ENCODE measurements at regions not wholly inside any gene's neighbourhood (a gene's known extent, or its start where the extent isn't known, plus 50 kb on each side); places are given as distances from the start of the nearest gene placed in this dataset.
A peak's percentile ranks its signal among the peaks of the same experiment; 100 is the strongest.
"Not testable (repeated sequence)": the region's sequence is repeated elsewhere in the genome, so short reads cannot be mapped to it uniquely, and the experiment has no call there.

DNA sequence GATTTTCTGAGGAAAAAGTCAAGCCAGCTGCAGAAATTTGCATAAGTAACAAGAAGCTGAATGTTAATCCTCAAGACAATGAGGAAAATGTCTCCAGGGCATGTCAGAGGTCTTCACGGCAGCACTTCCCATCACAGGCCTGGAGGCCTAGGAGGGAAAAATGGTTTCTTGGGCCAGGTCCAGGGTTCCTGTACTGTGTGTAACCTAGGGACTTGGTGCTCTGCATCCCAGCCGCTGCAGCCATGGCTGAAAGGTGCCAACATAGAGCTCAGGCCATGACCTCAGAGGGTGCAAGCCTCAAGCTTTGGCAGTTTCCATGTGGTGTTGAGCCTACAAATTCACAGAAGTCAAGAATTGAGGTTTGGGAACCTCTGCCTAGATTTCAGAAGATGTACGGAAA, 144.1 kb downstream of the AKR1D1 start:
- not testable (repeated sequence) for DNase-seq (ENCODE audit: low spot score)

DNA sequence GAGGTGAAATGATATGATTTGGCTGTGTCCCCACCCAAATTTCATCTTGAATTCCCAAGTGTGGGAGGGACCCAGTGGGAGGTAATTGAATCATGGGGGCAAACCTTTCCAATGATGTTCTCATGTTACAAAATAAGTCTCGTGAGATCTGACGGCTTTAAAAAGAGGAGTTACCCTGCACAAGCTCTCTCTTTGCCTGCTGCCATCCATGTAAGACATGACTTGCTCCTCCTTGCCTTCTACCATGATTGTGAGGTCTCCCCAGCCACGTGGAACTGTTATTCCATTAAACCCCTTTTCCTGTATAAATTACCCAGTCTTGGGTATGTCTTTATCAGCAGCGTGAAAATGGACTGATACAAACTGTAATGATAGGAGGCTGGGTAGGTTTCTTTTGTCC, 145.1 kb downstream of the AKR1D1 start:
- not testable (repeated sequence) for DNase-seq (ENCODE audit: low spot score)

DNA sequence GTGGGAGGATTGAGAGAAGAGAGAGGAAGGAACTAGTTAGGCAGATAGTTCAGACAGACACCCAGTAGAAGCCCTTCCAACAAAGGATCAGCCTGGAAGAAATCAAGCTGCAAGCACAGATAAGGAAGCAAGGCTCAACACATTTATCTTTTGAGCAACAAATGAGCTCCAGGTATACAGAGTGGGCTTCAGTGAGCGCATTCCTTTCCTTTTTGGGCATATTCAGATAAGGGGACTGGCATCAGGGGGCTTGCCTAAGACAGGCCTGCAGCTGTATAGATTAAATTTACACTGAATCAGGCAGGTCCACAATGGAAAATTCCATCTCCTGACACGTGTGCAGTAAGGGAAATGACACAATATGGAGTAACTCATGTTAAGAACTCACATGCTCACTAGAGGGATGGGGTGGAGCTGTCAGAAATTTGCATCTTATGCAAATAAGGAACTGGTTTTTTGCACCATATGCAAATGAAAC, 147.2 kb downstream of the AKR1D1 start:
- no peak for DNase-seq (ENCODE audit: low spot score)

DNA sequence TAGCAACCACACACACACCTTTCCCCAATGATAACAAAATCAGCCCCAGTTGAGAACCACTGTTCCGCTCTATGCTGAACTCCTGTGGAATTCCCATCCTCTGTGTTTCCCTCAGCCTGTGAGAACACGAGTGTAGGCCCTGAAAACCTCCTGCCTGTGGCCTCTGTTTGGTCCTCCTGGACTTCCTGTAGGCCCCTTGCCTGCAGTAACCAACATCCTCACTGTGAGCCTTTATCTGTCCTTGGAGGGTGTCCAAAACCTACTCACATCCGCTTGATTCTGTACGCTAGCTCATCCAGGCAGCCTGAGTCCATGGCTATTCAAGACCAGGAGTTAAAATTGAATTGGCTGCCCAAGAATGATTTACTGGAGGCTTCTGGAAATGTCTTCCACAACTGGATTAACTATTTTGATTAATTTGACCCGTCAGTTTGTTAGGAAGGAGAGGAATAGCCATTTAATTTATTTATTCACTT, 149.8 kb downstream of the AKR1D1 start:
- DNase-seq (ENCODE audit: low spot score): peak; percentile 52

DNA sequence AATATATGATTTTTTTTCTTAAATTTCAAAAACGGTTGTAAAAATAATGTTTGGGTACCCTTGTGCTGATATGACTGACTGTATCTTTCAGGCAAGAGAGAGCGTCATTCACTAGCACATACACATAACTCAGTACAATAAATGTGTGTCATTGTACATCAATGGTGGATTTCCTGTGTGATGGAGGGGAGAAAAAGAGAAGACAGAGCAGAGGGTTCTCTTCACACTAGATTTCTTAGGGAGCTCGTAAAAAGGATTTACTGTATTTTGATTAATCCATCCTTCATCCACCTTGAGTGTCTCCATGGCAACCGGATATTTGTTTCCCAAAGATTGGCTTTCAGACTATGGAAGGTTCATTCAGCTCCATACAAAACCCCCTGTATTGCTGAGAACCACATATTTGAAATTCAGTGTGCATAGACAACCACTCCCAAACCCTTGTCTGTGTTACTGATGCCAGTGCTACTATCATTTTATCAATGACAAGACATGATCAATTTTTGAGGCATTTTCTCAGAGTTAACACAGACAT, 150.6 kb downstream of the AKR1D1 start:
- DNase-seq (ENCODE audit: low spot score): no peak

DNA sequence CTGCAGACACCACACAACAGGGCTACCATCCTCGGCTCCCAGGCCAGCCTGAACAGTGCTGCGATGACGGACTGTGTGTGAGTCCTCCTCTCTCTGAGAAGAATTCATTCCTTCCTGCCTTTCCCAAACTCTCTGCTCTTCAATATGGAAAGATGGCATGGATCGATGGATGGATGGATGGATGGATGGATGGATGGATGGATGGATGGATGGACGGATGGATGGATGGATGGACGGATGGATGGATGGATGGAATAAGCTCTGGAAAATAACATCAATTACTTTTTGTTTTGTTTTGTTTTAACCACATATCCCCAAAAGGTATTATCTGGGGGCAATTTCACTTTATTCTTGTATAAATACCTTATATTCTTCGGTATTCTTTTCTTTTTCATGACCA, 151.9 kb downstream of the AKR1D1 start:
- no peak for DNase-seq (ENCODE audit: low spot score)

DNA sequence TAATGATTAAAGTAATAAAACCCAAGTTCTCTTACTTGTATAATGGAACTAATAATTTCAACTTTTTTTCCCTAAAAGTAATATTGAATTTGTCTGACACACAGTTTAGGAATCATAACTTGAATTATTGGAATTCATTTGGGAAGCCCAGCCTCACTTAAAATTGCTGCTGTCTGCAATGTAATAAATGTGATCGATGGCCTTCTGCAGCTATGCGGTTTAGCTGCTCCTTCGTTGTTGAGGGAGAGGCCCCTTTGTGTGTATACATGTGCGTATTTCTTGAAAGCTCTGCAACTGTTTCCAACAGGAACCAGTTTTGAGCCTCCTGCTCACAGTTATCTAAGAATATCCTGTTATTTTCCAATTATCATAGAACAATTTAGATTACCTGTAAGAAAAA, 152.5 kb downstream of the AKR1D1 start:
- no peak for DNase-seq (ENCODE audit: low spot score)

DNA sequence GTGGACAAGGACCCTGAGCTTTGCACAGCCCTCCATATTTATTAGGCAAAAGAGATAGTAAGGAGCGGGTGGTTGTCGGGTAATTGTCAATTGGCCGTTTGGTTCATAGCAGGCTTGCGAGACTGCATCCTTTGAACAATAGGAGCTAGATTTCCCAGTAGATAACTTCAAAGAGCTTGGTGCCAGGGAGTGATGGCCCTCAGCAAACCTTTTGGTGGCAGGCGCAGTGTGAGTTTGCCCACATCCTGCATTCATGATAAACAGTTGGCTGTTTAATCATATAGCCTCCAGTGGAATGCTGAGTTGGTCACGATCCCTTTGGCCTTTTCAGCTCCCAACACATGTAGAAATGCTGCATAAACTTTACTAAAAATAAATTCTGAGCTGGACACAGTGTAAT, 156.9 kb downstream of the AKR1D1 start:
- DNase-seq (ENCODE audit: low spot score): no peak

DNA sequence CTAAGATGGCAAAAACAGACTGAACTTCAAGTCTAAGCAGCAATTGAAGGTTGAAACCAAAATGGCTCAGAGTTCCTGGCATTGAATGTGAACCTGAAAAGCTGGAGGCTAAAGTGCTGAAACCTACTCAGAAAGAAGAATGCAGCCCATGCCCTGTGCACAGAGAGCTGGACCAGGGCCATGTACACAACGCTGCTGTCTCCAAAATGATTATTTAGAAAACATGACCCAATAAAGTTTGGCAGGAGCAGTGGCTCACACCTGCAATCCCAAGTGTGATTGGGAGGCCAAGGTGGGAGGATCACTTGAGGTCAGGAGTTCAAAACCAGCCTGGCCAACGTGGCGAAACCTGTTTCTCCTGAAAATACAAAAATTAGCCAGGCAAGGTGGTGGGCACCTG, 158.9 kb downstream of the AKR1D1 start:
- no peak for DNase-seq (ENCODE audit: low spot score)

DNA sequence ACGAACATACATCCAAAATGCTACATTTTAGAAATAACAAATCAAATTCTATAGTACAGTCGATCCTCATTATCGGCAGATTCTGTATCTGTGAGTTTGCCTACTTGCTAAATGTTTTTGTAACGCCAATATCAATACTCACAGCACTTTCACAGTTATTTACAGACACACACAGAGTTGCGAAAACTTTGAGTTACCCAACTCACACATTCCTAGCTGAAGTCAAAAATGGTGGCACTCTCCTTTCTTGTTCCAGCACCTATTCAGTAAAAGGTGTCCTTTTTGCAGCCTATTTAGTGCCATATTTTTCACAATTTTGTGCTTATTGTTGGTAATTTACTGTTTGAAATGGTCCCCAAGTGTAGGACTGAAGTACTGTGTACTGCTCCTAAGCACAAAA, 161.7 kb downstream of the AKR1D1 start:
- DNase-seq (ENCODE audit: low spot score): no peak

DNA sequence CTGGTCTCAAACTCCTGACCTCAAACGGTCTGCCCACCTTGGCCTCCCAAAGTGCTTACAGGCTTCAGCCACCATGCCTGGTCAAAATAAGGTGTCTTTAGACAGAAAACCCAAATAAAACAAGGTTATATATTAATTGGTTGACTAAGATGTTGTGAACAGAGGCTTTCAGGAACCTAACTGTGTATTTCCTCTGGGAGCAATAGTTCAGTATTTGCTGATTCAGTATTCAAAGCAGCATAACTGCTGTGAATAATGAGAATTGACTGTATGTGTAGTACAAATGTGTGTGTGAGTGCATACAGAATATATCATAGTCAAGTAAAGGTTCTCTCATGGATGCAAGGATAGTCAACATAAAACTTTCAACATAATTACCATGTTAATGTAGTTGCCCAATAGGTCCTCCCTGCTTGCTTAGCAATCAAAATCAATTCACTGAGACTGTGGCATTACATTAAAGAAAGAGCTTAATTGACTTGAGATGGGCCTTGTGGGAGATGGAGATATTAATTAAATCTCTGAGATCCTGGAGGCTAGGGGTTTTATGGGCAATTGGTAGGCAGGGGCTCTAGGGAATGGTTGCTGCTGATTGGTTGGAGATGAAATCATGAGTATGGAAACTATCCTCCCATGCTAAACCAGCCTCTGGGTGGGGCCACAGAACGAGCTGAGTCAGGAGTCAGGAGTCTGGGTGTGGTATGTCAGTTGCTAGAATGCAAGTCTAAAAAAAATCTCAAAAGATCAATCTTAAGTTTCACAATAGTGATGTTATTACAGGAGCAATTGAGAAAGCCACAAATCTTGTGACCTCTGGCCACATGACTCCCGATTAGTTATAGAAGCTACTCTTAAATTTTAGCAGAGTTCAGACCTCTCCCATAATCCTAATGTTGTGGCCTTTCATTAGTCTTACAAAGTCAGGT, 162.7 kb downstream of the AKR1D1 start:
- DNase-seq (ENCODE audit: low spot score): no peak

DNA sequence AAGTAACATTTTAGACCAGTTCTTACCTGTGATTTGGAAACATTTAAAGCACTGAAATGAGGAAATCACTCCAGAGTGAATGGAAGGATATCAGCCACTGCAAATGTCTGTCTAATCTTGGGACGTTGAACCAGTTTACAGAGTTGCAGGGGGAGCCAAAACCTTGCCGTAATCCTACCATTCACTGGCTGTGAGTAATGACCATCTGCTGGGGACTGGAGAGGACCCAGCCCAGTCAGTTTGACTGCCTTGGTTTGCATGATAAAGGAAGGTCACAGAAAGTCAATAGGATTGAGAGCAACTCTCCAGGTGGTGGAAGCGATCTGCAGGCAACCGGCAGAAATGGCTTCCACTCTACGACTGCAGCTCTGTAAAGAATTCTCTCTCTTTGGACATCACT, 167.2 kb downstream of the AKR1D1 start:
- no peak for DNase-seq (ENCODE audit: low spot score)

DNA sequence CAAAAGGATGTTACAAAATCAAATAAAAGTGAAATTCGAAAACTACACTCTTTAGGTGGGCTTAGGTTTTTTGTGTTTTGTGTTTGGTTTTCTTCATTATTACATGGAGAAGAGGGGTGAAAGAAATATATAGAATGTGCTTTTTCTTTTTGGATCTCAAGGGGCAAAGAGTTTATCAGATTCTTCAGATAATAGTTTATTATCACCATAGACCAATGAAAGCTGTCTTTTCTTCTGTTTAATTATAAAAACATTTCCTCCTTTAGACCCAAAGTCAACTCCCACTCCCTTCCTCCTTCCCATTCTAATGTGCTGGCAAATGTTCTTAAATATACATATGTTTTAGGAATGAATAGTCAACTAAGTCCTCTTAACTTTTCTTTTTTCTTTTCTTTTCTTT, 167.6 kb downstream of the AKR1D1 start:
- DNase-seq (ENCODE audit: low spot score): no peak

DNA sequence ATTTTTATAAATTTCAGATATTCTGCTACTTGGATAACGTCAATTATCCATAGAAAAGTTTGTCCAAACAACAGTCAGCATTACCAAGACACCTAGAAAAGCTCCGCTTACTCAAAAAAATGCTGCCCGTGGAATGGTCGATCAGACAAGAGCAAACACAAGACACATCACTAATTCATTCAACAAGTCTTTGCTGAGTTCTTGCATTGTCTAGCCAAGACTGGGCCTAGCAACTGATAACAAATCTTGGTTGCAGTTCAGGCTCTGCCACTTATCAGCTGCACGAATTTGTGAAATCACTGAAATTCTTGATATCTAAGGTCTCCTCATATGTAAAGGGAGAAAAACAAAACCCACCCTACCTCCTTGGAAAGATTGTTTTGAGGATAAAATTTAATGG, 168.3 kb downstream of the AKR1D1 start:
- DNase-seq (ENCODE audit: low spot score): no peak

DNA sequence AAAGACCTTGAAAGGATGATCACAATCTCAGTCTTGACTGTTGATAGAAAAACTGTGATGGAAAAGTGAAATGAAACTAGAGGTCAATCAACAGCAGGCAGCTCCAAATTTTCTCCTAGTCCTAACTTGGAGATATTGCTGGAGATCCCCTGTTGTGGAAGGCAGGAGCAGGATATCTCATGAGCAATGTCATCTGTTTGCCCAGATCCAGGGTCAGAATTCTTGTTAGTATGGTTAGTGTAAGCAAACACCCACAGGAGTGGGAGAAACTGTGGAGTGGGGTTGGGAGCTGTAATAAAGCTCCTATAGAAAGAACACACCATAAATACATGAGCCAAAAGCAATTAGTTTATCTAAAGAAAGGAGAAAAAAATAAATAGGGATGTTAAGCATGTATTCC, 169.0 kb downstream of the AKR1D1 start:
- DNase-seq (ENCODE audit: low spot score): no peak

DNA sequence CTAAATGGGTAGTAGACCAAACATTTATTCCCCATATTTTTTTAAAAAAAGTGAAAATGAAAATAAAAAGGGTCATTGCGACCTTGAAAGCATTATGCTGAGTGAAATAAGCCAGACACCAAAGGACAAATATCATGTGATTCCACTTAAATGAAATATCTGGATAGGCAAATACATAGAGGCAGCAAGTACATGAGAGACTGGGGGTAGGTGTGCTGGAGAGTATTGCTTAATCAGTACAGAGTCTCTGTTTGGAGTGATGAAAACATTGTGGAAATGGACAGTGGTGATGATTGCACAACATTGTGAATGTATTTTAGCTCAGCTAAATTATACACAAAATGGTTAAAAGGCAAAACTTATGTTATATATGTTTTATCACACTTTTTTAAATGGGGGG, 169.4 kb downstream of the AKR1D1 start:
- DNase-seq (ENCODE audit: low spot score): no peak

DNA sequence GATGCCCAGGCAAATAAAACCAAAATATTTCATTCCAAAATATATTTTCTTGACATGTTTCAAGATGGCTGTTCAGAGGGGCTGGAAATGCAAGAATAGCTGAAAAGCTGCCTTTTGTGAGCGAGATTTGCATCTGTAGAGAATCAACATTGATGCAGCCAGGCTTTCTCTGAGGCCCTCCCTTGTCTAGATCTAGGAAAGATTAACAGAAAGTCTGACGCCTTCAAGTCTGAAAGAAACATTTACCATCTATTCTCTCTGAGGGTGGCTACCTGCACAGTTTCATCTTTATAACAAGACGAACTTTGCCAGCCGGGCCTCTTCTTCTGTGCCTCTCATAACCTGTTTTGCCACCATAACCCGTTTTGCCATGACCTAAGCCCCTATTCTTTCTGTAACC, 170.2 kb downstream of the AKR1D1 start:
- DNase-seq (ENCODE audit: low spot score): no peak

DNA sequence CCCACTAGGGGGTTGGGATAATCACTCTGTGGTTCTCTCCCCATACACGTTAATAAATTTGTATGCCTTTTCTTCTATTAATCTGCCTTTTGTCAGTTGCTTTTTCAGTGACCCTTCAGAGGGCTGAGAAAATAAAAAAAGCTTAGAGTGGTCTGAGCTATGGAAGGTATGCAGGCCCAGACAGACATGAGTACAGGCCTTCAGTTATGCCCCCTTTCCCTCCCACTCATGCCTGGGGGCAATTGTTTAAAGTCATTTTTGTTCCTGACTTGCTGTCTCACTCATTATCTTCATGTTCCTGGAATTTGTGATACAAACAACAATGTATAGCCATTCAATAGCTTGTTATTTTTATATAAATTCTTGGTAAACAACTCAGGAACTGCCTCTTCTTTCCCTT, 170.8 kb downstream of the AKR1D1 start:
- DNase-seq (ENCODE audit: low spot score): no peak

DNA sequence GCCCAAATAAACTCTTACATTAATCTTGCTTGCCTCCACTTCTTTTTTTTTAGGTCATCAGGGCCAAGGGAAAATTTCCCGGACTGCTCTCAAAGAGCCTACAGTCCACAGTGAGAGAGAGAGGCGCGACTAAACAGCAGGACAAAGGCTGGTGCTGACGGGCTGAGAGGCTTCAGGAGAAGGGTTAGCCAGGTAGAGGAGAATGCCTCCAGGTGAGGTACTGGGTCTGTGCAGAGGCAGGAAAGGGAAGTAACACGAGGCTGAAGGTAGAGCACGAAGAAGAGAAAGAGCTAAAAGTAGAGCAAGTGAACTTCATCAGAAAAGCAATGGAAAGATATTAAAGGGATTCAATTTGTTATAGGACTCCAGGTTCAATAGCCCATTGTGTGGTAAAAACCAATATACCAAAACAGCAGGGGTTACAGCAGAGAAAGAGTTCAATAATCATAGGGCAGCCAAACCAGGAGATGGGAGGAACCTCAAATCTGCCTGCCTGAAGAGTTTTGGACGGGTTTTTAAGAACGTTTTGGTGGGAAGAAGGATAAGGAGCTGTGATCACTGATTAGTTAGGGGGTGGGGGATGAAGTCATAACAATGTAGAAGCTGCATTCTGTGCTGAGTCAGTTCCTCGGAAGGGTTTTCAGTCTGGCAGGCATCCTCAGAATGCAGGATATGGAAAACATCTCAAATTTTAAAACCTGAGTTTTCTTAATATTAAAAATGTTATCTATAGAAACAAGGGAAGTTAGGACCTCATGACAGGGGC, 171.5 kb downstream of the AKR1D1 start:
- DNase-seq (ENCODE audit: low spot score): no peak

DNA sequence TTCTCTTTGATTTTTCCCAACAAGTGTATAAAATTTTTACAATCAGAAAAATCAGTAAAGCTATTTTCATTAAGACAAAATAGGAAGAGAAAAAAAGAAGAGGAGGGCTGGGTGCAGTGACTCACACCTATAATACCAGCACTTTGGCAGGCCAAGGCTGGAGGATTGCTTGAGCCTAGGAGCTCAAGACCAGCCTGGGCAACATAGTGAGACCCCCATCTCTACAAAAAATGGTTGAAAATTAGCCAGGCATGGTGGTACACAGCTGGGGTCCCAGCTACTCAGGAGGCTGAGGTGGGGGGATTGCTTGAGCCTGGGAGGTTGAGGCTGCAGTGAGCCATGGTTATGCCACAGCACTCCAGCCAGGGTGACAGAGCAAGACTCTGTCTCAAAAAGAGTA, 172.3 kb downstream of the AKR1D1 start:
- DNase-seq (ENCODE audit: low spot score): no peak

DNA sequence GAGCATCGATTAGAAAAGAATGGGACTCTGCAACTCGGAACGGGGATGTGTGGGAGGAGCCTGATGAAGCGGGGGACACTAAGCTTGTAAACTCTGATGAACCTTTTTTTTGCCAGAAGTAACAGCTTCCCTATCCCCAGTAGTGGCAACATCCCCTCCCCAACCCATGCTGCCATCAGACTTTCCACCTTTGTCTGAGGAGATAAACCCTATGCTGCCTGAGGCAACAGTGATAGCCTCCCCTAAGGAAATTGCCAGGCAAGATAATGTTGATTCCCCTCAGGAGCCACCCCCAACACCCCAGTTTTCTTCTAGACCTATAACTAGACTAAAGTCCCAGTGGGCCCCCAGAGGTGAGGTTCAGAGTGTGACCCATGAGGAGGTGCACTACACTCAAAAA, 173.7 kb downstream of the AKR1D1 start:
- DNase-seq (ENCODE audit: low spot score): no peak

DNA sequence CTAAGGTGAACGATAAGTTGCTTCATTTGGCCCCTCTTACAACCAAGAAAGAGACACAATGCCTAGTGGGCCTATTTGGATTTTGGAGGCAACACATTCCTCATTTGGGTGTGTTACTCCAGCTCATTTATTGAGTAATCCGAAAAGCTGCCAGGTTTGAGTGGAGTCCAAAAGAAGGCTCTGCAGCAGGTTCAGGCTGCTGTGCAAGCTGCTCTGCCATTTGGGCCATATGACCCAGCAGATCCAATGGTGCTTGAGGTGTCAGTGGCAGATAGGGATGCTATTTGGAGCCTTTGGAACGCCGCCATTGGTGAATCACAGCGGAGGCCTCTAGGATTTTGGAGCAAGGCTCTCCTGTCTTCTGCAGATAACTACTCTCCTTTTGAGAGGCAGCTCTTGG, 176.4 kb downstream of the AKR1D1 start:
- not testable (repeated sequence) for DNase-seq (ENCODE audit: low spot score)

DNA sequence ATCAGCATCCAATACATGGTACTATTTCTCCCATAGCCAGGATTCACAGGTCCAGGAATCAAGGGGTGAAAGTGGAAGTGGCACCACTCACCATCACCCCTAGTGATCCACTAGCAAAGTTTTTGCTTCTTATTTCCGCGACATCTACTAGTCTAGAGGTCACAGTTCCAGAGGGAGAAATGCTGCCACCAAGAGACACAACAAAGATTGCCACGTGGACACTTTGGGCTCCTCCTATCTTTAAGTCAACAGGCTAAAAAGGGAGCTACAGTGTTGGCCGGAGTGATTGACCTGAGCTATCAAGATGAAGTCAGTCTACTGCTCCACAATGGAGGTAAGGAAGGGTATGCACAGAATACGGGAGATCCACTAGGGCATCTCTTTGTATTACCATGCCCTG, 178.2 kb downstream of the AKR1D1 start:
- no peak for DNase-seq (ENCODE audit: low spot score)
